Activated CD8-positive, alpha-beta memory T cell treated with anti-CD3 and anti-CD28 coated beads for 1 hour (primary cell): ENCODE measurements at regions not wholly inside any gene's neighbourhood (a gene's known extent, or its start where the extent isn't known, plus 50 kb on each side); places are given as distances from the start of the nearest gene placed in this dataset.
"Not testable (repeated sequence)": the region's sequence is repeated elsewhere in the genome, so short reads cannot be mapped to it uniquely, and the experiment has no call there.

Experiments
- DNase-seq, 2 donors: peaks; one replicate each; pipeline ENCODE4 v3.0.0-alpha.2; 2020; ENCODE audit warnings: low read depth in 1 of 2; ENCODE audit errors: extremely low read depth in 1 of 2

DNA sequence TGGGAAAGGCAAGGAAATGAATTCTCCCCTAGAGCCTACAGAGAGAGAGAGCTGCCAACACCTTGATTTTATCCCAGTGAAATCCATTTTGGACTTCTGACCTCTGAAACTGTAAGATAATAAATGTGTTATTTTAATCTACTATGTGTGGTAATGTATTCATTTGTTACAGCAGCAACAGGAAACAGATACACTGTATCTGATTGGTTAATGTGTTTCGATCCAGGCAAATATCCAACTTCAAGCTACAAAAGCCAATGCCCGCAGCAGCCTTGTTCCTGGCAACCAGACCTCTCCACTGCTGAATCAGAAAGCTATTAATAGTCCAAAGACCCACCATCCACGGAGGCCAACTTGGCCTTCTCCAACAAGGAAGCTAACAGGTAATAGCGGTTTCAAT, 318.1 kb downstream of the PTTG2 start:
- no peak for DNase-seq

- no peak for DNase-seq
Measured at GRCh38 chr4:38279077-38279476, 318.9 kb downstream of the PTTG2 start.

DNA sequence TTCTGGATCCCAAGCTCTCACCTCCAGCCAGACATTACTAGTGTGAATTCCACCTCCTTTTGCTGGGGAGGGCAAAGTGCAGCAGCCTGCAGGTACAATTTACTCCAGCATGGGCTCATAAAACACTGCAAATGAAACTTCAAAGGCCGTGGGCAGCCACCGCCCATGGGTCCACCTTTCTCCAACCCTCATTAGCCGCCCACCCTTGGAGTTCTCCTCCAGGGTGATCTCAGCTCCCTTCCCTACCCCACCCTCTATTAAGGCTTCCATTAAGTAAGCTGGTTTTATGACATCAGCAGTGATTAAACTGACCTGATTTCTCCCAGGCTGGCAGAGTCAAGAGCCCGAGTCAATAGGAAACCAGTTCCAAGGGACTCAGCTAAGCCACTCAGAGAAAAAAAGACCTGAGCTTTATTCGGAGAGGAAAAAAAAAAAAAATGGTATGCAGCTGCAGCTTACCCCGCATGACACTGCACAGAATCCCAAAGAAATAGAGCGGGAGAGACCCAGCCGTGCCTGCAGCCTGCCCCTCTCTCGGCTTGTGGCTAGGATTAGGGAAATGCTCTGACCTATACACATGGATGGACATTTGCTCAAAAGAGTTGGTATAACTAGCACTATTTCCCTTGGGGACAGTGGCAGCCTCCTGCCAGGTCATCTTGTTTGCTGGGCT, 319.6 kb downstream of the PTTG2 start:
- DNase-seq: no peak

DNA sequence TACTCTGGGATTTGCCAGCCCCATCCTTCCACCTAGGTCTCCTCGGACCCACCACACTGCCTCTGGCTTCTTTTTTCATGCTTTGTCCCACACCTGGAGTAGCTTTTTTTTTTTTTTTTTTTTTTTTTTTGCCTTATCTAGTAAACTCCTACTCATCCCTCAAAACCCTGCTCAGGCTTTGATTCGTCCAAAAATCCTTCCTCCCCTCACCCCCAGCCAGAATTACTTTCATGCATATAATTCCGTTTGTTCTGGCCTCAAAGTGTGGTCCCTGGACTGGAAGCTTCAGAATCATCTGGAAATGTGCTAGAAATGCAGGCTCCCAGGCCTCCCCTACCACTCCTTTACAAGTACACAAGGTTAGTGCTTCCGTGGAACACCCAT, 320.1 kb downstream of the PTTG2 start:
- no peak for DNase-seq

- DNase-seq: no peak
Measured at GRCh38 chr4:38281371-38282071, 321.3 kb downstream of the PTTG2 start.

GRCh38 chr4:38283724-38284123, 323.5 kb downstream of the PTTG2 start:
- no peak for DNase-seq

GRCh38 chr4:38284294-38285030, 324.3 kb downstream of the PTTG2 start:
- no peak for DNase-seq

GRCh38 chr4:38287101-38287851, 327.1 kb downstream of the PTTG2 start:
- DNase-seq: no peak

DNA sequence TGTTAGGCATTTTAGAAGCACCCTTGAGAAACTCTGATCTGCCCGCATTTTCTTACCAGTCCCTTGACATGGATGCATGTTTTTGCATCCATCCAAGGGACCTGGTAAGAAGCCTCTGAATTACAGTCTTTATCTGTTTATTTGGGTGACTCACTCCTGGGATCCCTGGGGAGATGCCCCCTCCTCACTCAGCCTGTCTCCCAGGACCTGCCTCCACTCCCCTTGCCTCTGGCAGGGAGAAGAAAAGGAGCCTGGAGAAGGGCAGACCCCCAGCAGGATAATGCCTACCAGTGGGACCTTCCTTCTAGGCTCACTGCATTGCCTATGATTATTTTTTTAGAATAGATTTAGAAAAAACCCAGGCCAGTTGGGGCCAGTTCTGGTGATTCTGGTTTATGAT, 329.4 kb downstream of the PTTG2 start:
- no peak for DNase-seq

GRCh38 chr4:38290366-38290765, 330.2 kb downstream of the PTTG2 start:
- no peak for DNase-seq

DNA sequence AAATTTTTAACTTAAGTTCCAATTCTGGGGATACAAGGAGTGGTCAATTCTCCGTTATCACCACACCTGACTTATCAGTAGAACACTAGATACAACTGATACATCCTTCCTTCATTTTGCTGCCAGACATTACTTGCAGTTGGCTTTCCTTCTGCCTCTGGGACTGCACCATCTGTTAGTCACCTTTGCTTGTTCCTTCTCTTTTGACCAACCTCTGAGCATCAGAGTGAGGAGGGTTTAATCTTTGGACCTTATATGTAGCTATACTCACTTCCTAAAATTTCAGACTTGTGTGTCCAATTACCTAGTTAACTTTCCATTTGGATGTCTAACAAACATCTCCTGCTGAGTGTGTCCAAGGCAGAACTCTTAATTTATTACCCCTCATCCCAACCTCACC, 330.7 kb downstream of the PTTG2 start:
- DNase-seq: no peak

- no peak for DNase-seq
Measured at GRCh38 chr4:38292529-38292928, 332.3 kb downstream of the PTTG2 start.

DNA sequence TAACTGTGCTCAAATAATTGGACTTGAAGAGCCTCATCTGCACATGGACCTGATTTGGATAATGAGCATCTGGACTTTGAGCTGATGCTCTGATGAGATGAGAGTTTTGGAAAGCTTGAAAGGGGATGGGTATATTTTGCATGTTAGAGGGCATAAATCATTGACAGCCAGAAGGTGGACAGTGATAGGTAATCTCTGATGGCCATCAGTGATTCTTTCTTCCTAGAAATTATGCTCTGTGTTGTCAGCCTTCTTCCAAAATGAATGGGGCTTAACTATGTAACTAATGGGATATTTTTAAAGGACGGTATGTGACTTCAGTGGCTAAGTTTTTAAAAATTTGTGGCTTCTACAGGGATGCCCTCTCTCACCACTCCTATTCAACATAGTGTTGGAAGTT, 334.0 kb downstream of the PTTG2 start:
- DNase-seq: no peak

DNA sequence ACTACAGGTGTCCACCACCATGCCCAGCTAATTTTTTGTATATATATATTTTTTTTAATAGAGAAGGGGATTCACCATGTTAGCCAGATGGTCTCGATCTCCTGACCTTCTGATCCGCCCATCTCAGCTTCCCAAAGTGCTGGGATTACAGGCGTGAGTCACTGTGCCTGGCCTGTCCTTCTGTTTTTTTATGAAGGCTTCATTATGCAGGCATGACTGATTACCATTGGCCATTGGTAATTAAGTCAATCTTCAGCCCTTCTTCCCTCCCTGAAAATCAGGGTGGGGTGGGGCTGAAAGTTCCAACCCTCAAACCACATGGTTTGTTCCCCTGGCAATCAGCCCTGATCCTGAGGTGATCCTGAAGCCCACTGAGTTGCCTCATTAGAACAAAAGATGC, 336.9 kb downstream of the PTTG2 start:
- DNase-seq: no peak

DNA sequence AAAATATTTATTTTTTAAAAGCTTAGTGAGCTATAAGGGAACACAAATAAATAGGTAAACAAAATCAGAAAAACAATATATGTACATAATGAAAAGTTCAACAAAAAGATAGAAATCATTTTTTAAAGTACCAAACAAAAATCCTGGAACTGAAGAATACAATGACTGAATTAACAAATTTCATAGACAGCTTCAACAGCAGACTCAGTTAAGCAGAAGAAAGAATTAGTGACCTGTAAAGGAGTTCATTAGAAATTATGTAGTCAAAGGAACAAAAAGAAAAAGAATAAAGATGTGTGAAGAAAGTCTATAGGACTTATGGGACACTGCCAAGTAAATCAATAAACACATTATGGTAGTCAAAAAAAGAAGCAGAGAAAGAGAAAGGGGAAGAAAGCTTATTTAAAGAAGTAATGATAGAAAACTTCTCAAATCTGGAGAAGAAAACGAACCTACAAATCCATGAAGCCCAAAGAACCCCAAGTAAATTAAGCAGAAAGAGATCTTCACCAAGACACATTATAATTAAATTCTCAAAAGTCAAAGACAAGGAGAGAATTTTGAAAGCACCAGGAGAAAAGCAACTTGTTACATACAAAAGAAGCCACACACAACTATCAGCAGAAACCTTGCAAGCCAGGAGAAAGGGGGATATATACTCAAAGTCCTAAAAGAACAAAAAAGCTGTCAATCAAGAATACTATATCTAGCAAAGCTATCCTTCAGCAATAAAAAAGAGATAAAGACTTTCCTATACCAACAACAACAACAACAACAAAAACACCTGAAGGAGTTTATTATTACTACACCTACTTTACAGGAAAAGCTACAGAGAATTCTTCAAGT, 338.9 kb downstream of the PTTG2 start:
- no peak for DNase-seq

GRCh38 chr4:38302910-38303309, 342.7 kb downstream of the PTTG2 start:
- no peak for DNase-seq

- not testable (repeated sequence) for DNase-seq
Measured at GRCh38 chr4:38304460-38304859, 344.3 kb downstream of the PTTG2 start.

DNA sequence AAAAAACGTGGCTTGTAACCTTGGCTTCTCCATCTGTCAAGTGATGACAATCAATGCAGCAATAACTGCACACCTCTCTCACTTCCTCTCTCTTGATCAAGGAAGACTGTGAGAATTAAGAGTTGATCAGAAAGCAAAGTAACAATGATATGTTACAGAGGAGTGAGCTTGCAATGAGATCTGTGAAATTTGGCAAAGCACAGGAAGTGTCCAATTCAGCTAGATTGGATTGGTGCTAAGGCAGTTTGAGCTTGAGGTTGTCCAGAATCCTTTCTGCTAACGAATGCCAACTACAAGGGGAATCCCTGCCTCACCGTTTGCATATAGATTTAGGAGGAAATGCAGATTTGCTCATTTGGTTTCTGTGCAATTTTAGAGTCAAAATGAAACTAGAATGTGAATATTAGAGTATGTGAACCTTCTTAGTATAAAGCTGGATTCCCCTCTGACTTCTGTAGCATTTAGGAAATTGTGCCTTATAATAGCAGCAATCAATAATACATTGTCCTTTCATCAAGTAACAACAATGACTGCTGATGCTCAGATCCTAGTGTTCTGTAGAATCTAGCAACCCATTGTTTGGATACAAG, 346.4 kb downstream of the PTTG2 start:
- DNase-seq: no peak

DNA sequence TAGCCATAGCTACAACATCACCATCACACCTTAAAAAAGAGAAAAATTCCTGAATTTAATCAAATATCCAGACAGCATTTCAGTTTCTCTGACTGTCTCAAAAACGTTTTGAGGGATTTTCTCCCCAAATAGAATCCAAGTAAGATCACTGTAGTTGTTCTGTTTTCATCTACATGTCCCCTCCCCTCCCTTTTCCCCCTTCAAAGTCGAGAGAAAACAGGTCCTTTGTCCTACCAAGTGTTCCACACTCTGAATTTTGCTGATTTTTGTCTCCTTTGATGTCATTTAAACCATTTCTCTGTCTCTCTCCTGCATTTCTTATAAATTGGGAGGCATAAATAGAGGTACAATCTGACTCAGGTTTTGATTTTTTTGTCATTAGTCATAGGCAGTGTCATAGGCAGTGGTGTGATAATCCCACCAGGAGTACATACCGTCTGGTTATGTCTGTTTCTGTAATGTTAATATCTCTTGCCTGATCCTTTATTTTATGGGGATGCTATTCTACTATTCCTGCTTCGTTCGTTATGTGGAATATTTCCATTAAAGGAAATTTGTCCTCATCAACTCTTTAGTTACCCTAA, 348.6 kb downstream of the PTTG2 start:
- DNase-seq: no peak

DNA sequence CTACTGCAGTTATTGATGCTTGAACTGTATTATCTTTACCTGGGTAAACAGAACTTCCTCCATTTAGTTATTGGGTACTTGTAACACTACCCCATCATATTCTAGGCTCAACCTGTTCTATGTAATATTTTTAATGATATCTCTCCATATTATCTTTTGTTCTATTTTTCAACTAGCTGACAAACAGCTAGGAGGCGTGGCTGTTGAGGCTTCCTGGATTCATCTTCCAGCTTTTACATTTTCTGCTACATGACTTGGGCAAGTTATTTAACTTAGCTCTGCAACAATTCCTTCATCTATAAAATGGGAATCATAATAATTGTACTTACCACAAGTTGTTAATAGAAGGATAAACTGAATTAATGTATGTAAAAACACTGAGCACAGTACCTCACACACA, 349.3 kb downstream of the PTTG2 start:
- DNase-seq: no peak
